ENCODE measurements at regions not wholly inside any gene's neighbourhood (a gene's known extent, or its start where the extent isn't known, plus 50 kb on each side); places are given as distances from the start of the nearest gene placed in this dataset.

GRCh38 chr7:67422601-67423000 is 426.0 kb downstream of the TYW1 start:
- no peaks in the 10 kb centered on the region for H3K9me3 ChIP-seq
- H3K4me1 ChIP-seq, result no peaks in the 10 kb centered on the region
- DNase-seq (no peak), ATAC-seq (no peak)
- 85 to 92% (median 89%) methylated on average over 7 of the region's 7 CpGs for WGBS, 4 donors
- H3K27ac ChIP-seq, result no peak overlapping the region
- intact Hi-C loops (cut with DNase I), result no loop called here
- H3K27me3 ChIP-seq, result peaks cover 0 to 4% (median 0%) of the 10 kb centered on the region in 9 donors
- H3K4me3 ChIP-seq, result no peak overlapping the region
- TF ChIP-seq POLR2A (IDR thresholded peaks at IDR 0.05), result no peak
- no peak for TF ChIP-seq CTCF (IDR thresholded peaks at IDR 0.05)
- H3K36me3 ChIP-seq, result no peaks in the 10 kb centered on the region

- Histone ChIP-seq H3K4me3 (no peak overlapping the region), H3K9me3 (no peaks in the 10 kb centered on the region), H3K27me3 (peaks cover 0 to 1% (median 0%) of the 10 kb centered on the region in 9 donors), H3K27ac (no peak overlapping the region), H3K36me3 (no peaks in the 10 kb centered on the region), H3K4me1 (no peaks in the 10 kb centered on the region)
- ATAC-seq (no peak), DNase-seq (no peak)
- intact Hi-C loops (cut with DNase I), result no loop called here
- TF ChIP-seq CTCF (IDR thresholded peaks at IDR 0.05) (no peak), POLR2A (IDR thresholded peaks at IDR 0.05) (no peak)
- WGBS, 4 donors, result 35 to 51% (median 38%) methylated on average over 8 to 9 of the region's 9 CpGs
These were observed 426.4 kb downstream of the TYW1 start for GRCh38 chr7:67423065-67423464.

GRCh38 chr7:67426654-67427053 is 430.0 kb downstream of the TYW1 start:
- Histone ChIP-seq H3K36me3 (no peaks in the 10 kb centered on the region), H3K4me1 (no peaks in the 10 kb centered on the region), H3K4me3 (no peak overlapping the region), H3K9me3 (no peaks in the 10 kb centered on the region), H3K27ac (no peak overlapping the region), H3K27me3 (peaks cover 0 to 6% (median 0%) of the 10 kb centered on the region in 9 donors)
- ATAC-seq, result no peak
- no peak for DNase-seq
- WGBS, 4 donors, result 52 to 67% (median 62%) methylated on average over 3 of the region's 3 CpGs
- TF ChIP-seq CTCF (IDR thresholded peaks at IDR 0.05), result no peak
- no peak for TF ChIP-seq POLR2A (IDR thresholded peaks at IDR 0.05)
- intact Hi-C loops (cut with DNase I), result no loop called here

- no peak overlapping the region for H3K4me3 ChIP-seq
- ATAC-seq, result no peak
- WGBS, 4 donors, result 87 to 92% (median 91%) methylated on average over 4 of the region's 4 CpGs
- H3K36me3 ChIP-seq, result no peaks in the 10 kb centered on the region
- no peak overlapping the region for H3K27ac ChIP-seq
- no peak for TF ChIP-seq POLR2A (IDR thresholded peaks at IDR 0.05)
- TF ChIP-seq CTCF (IDR thresholded peaks at IDR 0.05), result no peak
- no peaks in the 10 kb centered on the region for H3K4me1 ChIP-seq
- H3K9me3 ChIP-seq, result peaks cover 0 to 7% (median 0%) of the 10 kb centered on the region in 12 donors
- intact Hi-C loops (cut with DNase I), result no loop called here
- DNase-seq, result no peak
- H3K27me3 ChIP-seq, result peaks cover 0 to 6% (median 0%) of the 10 kb centered on the region in 9 donors
These were observed 433.1 kb downstream of the TYW1 start for GRCh38 chr7:67429735-67430134.
